ENCODE measurements at regions not wholly inside any gene's neighbourhood (a gene's known extent, or its start where the extent isn't known, plus 50 kb on each side); places are given as distances from the start of the nearest gene placed in this dataset.

- TF ChIP-seq EZH2 (IDR thresholded peaks at IDR 0.05) (no peak), EZH2phosphoT487 (IDR thresholded peaks at IDR 0.05) (no peak)
These were observed 72.3 kb upstream of the SSTR4 start for GRCh38 chr20:22962567-22963439.
